GM23338 (cell line): ENCODE measurements at regions not wholly inside any gene's neighbourhood (a gene's known extent, or its start where the extent isn't known, plus 50 kb on each side); places are given as distances from the start of the nearest gene placed in this dataset.

ENCODE experiments used
- ATAC-seq: fragments of 200-7000 bp; cut with Tn5 transposase; 3 replicates; pipeline ENCODE4 v1.9.1; 2020
- DNase-seq: peaks from one replicate; pipeline ENCODE4 v3.0.0-alpha.2; 2015; ENCODE audit warnings: low spot score
- H2AFZ ChIP-seq: fragments of 200-600 bp; sonication (generic); 2 replicates; pipeline ENCODE4 v1.8.0; 2016; ENCODE audit warnings: antibody characterized with exemption, mild to moderate bottlenecking, moderate library complexity
- H3F3A ChIP-seq: fragments of 200-600 bp; sonication (generic); replicated peaks from 2 replicates; pipeline ENCODE4 v1.8.0; 2017; ENCODE audit warnings: antibody characterized with exemption, mixed run types, low read depth
- H3K27ac ChIP-seq: fragments of 200-600 bp; sonication (generic); 2 replicates; pipeline ENCODE4 v1.6.1; 2016; ENCODE audit warnings: low read depth
- H3K27me3 ChIP-seq: fragments of 200-600 bp; sonication (generic); 2 replicates; pipeline ENCODE4 v1.8.0; 2016; ENCODE audit warnings: mild to moderate bottlenecking, mixed run types, moderate library complexity; ENCODE audit not compliant: insufficient read depth
- H3K36me3 ChIP-seq: fragments of 200-600 bp; sonication (generic); 2 replicates; pipeline ENCODE4 v1.8.0; 2016; ENCODE audit warnings: mild to moderate bottlenecking; ENCODE audit not compliant: insufficient read depth
- H3K4me1 ChIP-seq: fragments of 200-600 bp; sonication (generic); 2 replicates; pipeline ENCODE4 v1.8.0; 2016; ENCODE audit warnings: mild to moderate bottlenecking, moderate library complexity; ENCODE audit not compliant: insufficient read depth
- H3K4me2 ChIP-seq: fragments of 200-600 bp; sonication (generic); 2 replicates; pipeline ENCODE4 v1.7.1; 2017; ENCODE audit warnings: mixed run types
- H3K4me3 ChIP-seq: fragments of 200-600 bp; sonication (generic); 2 replicates; pipeline ENCODE4 v1.6.1; 2016; ENCODE audit warnings: mixed run types
- H3K79me2 ChIP-seq: fragments of 200-600 bp; sonication (generic); replicated peaks from 2 replicates; pipeline ENCODE4 v1.8.0; 2017; ENCODE audit warnings: mild to moderate bottlenecking; ENCODE audit not compliant: insufficient read depth
- H3K9me2 ChIP-seq: fragments of 200-600 bp; sonication (generic); 2 replicates; pipeline ENCODE4 v1.8.0; 2017; ENCODE audit not compliant: insufficient read depth
- H4K20me1 ChIP-seq: fragments of 200-600 bp; sonication (generic); replicated peaks from 2 replicates; pipeline ENCODE4 v1.8.0; 2017; ENCODE audit warnings: mild to moderate bottlenecking; ENCODE audit not compliant: insufficient read depth
- H3K27ac Mint-ChIP-seq: 2 replicates; pipeline ENCODE4 v1.8.0; 2020; ENCODE audit warnings: inconsistent platforms, mild to moderate bottlenecking, moderate library complexity, mixed read lengths
- H3K27me3 Mint-ChIP-seq: 3 replicates; pipeline ENCODE4 v1.8.0; 2022; ENCODE audit warnings: low read depth, mild to moderate bottlenecking, moderate library complexity, mixed read lengths, inconsistent platforms; ENCODE audit not compliant: insufficient read depth, poor library complexity
- H3K36me3 Mint-ChIP-seq: 3 replicates; pipeline ENCODE4 v1.8.0; 2021; ENCODE audit warnings: low read depth, mild to moderate bottlenecking, inconsistent platforms, moderate library complexity, mixed read lengths
- H3K4me1 Mint-ChIP-seq: 3 replicates; pipeline ENCODE4 v1.8.0; 2020; ENCODE audit warnings: mild to moderate bottlenecking, inconsistent platforms, mixed read lengths
- H3K4me3 Mint-ChIP-seq: 3 replicates; pipeline ENCODE4 v1.8.0; 2021; ENCODE audit warnings: moderate library complexity, mild to moderate bottlenecking, inconsistent platforms, mixed read lengths
- H3K9me3 Mint-ChIP-seq: 3 replicates; pipeline ENCODE4 v1.8.0; 2020; ENCODE audit warnings: moderate library complexity, mild to moderate bottlenecking, inconsistent platforms, mixed read lengths
- CREB1 ChIP-seq: fragments of 250-450 bp; sonication (Bioruptor Pico); IDR thresholded peaks from 2 replicates; pipeline ENCODE4 v1.5.0; 2020; ENCODE audit warnings: low read depth, mild to moderate bottlenecking, moderate library complexity
- CTCF ChIP-seq, 2 experiments: fragments of 200-600 bp in 1 of 2; sonication (generic) in 1 of 2; conservative IDR thresholded peaks; 2 replicates each; pipeline versions ENCODE4 v1.5.1 to v1.6.1; 2016 to 2017; ENCODE audit warnings: antibody characterized with exemption in 2 of 2, low read depth in 2 of 2, mild to moderate bottlenecking in 2 of 2, moderate library complexity in 1 of 2
- ETS1 ChIP-seq: IDR thresholded peaks from 2 replicates; pipeline ENCODE4 v1.6.1; 2016; ENCODE audit warnings: antibody characterized with exemption
- EZH2 ChIP-seq: fragments of 200-600 bp; sonication (generic); IDR thresholded peaks from one replicate; pipeline ENCODE4 v1.8.0; 2017; ENCODE audit warnings: antibody characterized with exemption, mild to moderate bottlenecking, low read depth; ENCODE audit not compliant: unreplicated experiment
- EZH2phosphoT487 ChIP-seq: fragments of 200-600 bp; sonication (generic); IDR thresholded peaks from one replicate; pipeline ENCODE4 v1.8.1; 2018; ENCODE audit warnings: antibody characterized with exemption; ENCODE audit not compliant: unreplicated experiment
- NANOG ChIP-seq: IDR thresholded peaks from 2 replicates; pipeline ENCODE4 v1.6.1; 2016; ENCODE audit warnings: antibody characterized with exemption, borderline replicate concordance
- POLR2AphosphoS5 ChIP-seq: IDR thresholded peaks from 2 replicates; pipeline ENCODE4 v1.6.1; 2016; ENCODE audit warnings: antibody characterized with exemption, low read depth
- REST ChIP-seq: IDR thresholded peaks from one replicate; pipeline ENCODE4 v1.6.1; 2018; ENCODE audit warnings: antibody characterized with exemption; ENCODE audit not compliant: unreplicated experiment
- STAT1 ChIP-seq: IDR thresholded peaks from one replicate; pipeline ENCODE4 v1.6.1; 2016; ENCODE audit warnings: antibody characterized with exemption; ENCODE audit not compliant: unreplicated experiment
- ZNF114 ChIP-seq: fragments of 250-450 bp; sonication (Bioruptor Pico); IDR thresholded peaks from 2 replicates; pipeline ENCODE4 v1.5.0; 2020; ENCODE audit warnings: mild to moderate bottlenecking, moderate library complexity
- ZNF462 ChIP-seq: fragments of 250-450 bp; sonication (Bioruptor Pico); IDR thresholded peaks from 2 replicates; pipeline ENCODE4 v1.5.0; 2020; ENCODE audit warnings: mild to moderate bottlenecking, moderate library complexity

GRCh38 chr16:17566075-17566474 lies 95.3 kb upstream of the XYLT1 start:
- ATAC-seq (no peak), DNase-seq (no peak)
- Histone ChIP-seq H3K27me3 (no peaks in the 10 kb centered on the region), H3F3A (no peaks in the 10 kb centered on the region), H3K79me2 (no peaks in the 10 kb centered on the region), H3K4me1 (no peaks in the 10 kb centered on the region), H3K9me2 (no peaks in the 10 kb centered on the region), H2AFZ (no peak overlapping the region), H3K27ac (no peak overlapping the region), H3K4me2 (no peak overlapping the region), H4K20me1 (no peaks in the 10 kb centered on the region), H3K4me3 (no peak overlapping the region), H3K36me3 (no peaks in the 10 kb centered on the region)
- Mint-ChIP-seq H3K4me1 (no peaks in the 10 kb centered on the region), H3K9me3 (no peaks in the 10 kb centered on the region; the same call in 2 of the 3 replicates), H3K27ac (no peak overlapping the region), H3K4me3 (no peak overlapping the region), H3K27me3 (no peaks in the 10 kb centered on the region), H3K36me3 (no peaks in the 10 kb centered on the region)
- no peak for TF ChIP-seq ETS1
- no peak for TF ChIP-seq EZH2
- no peak for TF ChIP-seq STAT1
- no peak for TF ChIP-seq NANOG
- TF ChIP-seq REST: no peak
- TF ChIP-seq ZNF114 (CRISPR knock-in tag): no peak
- no peak for TF ChIP-seq ZNF462 (CRISPR knock-in tag)
- TF ChIP-seq POLR2AphosphoS5: no peak
- TF ChIP-seq CTCF (conservative IDR thresholded peaks at IDR 0.05; ENCODE audit: low read depth in 2 of 2): no peak
- TF ChIP-seq EZH2phosphoT487: no peak
- no peak for TF ChIP-seq CREB1
